SK-N-SH treated with all-trans-retinoic acid at 6 μM for 48 hours (cell line): ENCODE measurements at regions not wholly inside any gene's neighbourhood (a gene's known extent, or its start where the extent isn't known, plus 50 kb on each side); places are given as distances from the start of the nearest gene placed in this dataset.

ENCODE experiments used
- ATAC-seq: fragments of 200-7000 bp; cut with Tn5 transposase; 3 replicates; pipeline ENCODE4 v1.9.1; 2020; ENCODE audit warnings: mild to moderate bottlenecking, moderate library complexity
- ARNTL ChIP-seq: fragments of 450-650 bp; formaldehyde crosslinking; IDR thresholded peaks from 2 replicates; pipeline ENCODE4 v1.5.0; 2020; ENCODE audit warnings: low read depth, mild to moderate bottlenecking, moderate library complexity, borderline replicate concordance
- BACH2 ChIP-seq: fragments of 250-450 bp; sonication (Bioruptor Pico); IDR thresholded peaks from 2 replicates; pipeline ENCODE4 v1.9.0; 2021; ENCODE audit warnings: mild to moderate bottlenecking, borderline replicate concordance
- CREB5 ChIP-seq: fragments of 250-450 bp; sonication (Bioruptor Pico); IDR thresholded peaks from 2 replicates; pipeline ENCODE4 v1.5.1; 2020; ENCODE audit warnings: low read depth, mild to moderate bottlenecking, moderate library complexity
- CSDC2 ChIP-seq: fragments of 250-450 bp; sonication (Bioruptor Pico); IDR thresholded peaks from 2 replicates; pipeline ENCODE4 v1.5.0; 2020; ENCODE audit warnings: mild to moderate bottlenecking, moderate library complexity
- CSRNP3 ChIP-seq: fragments of 250-450 bp; sonication (Bioruptor Pico); IDR thresholded peaks from 2 replicates; pipeline ENCODE4 v1.5.1; 2021; ENCODE audit warnings: mild to moderate bottlenecking, moderate library complexity
- ESRRG ChIP-seq: fragments of 250-450 bp; sonication (Bioruptor Pico); IDR thresholded peaks from 2 replicates; pipeline ENCODE4 v1.6.1; 2021; ENCODE audit warnings: mild to moderate bottlenecking
- ISL1 ChIP-seq: fragments of 250-450 bp; sonication (Bioruptor Pico); IDR thresholded peaks from 2 replicates; pipeline ENCODE4 v2.1.2; 2022; ENCODE audit warnings: mild to moderate bottlenecking, moderate library complexity
- OSR1 ChIP-seq: fragments of 250-450 bp; sonication (Bioruptor Pico); IDR thresholded peaks from 2 replicates; pipeline ENCODE4 v1.8.0; 2022; ENCODE audit warnings: moderate library complexity, mild to moderate bottlenecking, inconsistent platforms
- PATZ1 ChIP-seq: fragments of 250-450 bp; sonication (Bioruptor Pico); IDR thresholded peaks from 2 replicates; pipeline ENCODE4 v1.8.0; 2020; ENCODE audit warnings: mild to moderate bottlenecking, moderate library complexity, borderline replicate concordance
- POU6F1 ChIP-seq: fragments of 250-450 bp; sonication (Bioruptor Pico); IDR thresholded peaks from 2 replicates; pipeline ENCODE4 v1.8.0; 2021; ENCODE audit warnings: low read depth, mild to moderate bottlenecking, moderate library complexity, borderline replicate concordance
- PPARA ChIP-seq: fragments of 250-450 bp; sonication (Bioruptor Pico); IDR thresholded peaks from 2 replicates; pipeline ENCODE4 v1.5.0; 2020; ENCODE audit warnings: mild to moderate bottlenecking, borderline replicate concordance
- RARB ChIP-seq: fragments of 250-450 bp; sonication (Bioruptor Pico); IDR thresholded peaks from 2 replicates; pipeline ENCODE4 v1.8.0; 2021; ENCODE audit warnings: mild to moderate bottlenecking, moderate library complexity
- SNAI2 ChIP-seq: fragments of 250-450 bp; sonication (Bioruptor Pico); IDR thresholded peaks from 2 replicates; pipeline ENCODE4 v1.5.0; 2020; ENCODE audit warnings: mild to moderate bottlenecking, moderate library complexity
- TCF4 ChIP-seq: fragments of 250-450 bp; sonication (Bioruptor Pico); IDR thresholded peaks from 2 replicates; pipeline ENCODE4 v1.8.0; 2021; ENCODE audit warnings: mild to moderate bottlenecking, moderate library complexity, borderline replicate concordance
- TOX ChIP-seq: fragments of 250-450 bp; sonication (Bioruptor Pico); IDR thresholded peaks from 2 replicates; pipeline ENCODE4 v1.8.0; 2021; ENCODE audit warnings: mild to moderate bottlenecking, moderate library complexity, borderline replicate concordance
- TSHZ2 ChIP-seq: fragments of 250-450 bp; sonication (Bioruptor Pico); IDR thresholded peaks from 2 replicates; pipeline ENCODE4 v1.5.0; 2020; ENCODE audit warnings: mild to moderate bottlenecking, moderate library complexity
- ZC3H10 ChIP-seq: fragments of 250-450 bp; sonication (Bioruptor Pico); IDR thresholded peaks from 2 replicates; pipeline ENCODE4 v1.5.1; 2021; ENCODE audit warnings: mild to moderate bottlenecking, moderate library complexity
- ZFP3 ChIP-seq: fragments of 250-450 bp; sonication (Bioruptor Pico); IDR thresholded peaks from 2 replicates; pipeline ENCODE4 v1.5.0; 2020; ENCODE audit warnings: mild to moderate bottlenecking, moderate library complexity
- ZFP30 ChIP-seq: fragments of 450-650 bp; formaldehyde crosslinking; IDR thresholded peaks from 2 replicates; pipeline ENCODE4 v1.5.0; 2022; ENCODE audit warnings: mild to moderate bottlenecking, moderate library complexity
- ZNF565 ChIP-seq: fragments of 450-650 bp; formaldehyde crosslinking; conservative IDR thresholded peaks from 2 replicates; pipeline ENCODE4 v1.5.0; 2020; ENCODE audit warnings: low read depth, mild to moderate bottlenecking, moderate library complexity
- ZNF70 ChIP-seq: fragments of 450-650 bp; formaldehyde crosslinking; IDR thresholded peaks from 2 replicates; pipeline ENCODE4 v1.5.0; 2020; ENCODE audit warnings: mild to moderate bottlenecking, moderate library complexity
- ZNF8 ChIP-seq: fragments of 450-650 bp; formaldehyde crosslinking; IDR thresholded peaks from 2 replicates; pipeline ENCODE4 v1.5.0; 2020; ENCODE audit warnings: mild to moderate bottlenecking, moderate library complexity

- TF ChIP-seq SNAI2 (CRISPR knock-in tag) (no peak), ESRRG (CRISPR knock-in tag) (no peak), ZFP3 (no peak)
These were observed 306.7 kb downstream of the NR2F1-AS1 start for GRCh38 chr5:93274291-93274690.

GRCh38 chr5:93273176-93273575, 307.8 kb downstream of the NR2F1-AS1 start:
- peak; percentile 78 for ATAC-seq
- TF ChIP-seq ZNF8 (CRISPR knock-in tag) (no peak), CSDC2 (CRISPR knock-in tag) (no peak), BACH2 (CRISPR knock-in tag) (no peak)
- TF ChIP-seq, all 23 proteins: peak for 0

More at GRCh38 chr5:93274291-93274690, 306.7 kb downstream of the NR2F1-AS1 start:
- peak; percentile 41; the same call in 1 of the 3 replicates for ATAC-seq

- TF ChIP-seq ISL1 (no peak), ZFP30 (CRISPR knock-in tag) (no peak), ZC3H10 (CRISPR knock-in tag) (no peak), ARNTL (CRISPR knock-in tag) (no peak), ZNF565 (CRISPR knock-in tag) (no peak), OSR1 (CRISPR knock-in tag) (no peak), CREB5 (no peak), POU6F1 (CRISPR knock-in tag) (no peak), TSHZ2 (CRISPR knock-in tag) (no peak), TCF4 (no peak), PATZ1 (CRISPR knock-in tag) (no peak), ZNF70 (CRISPR knock-in tag) (no peak), TOX (no peak), PPARA (no peak), CSDC2 (CRISPR knock-in tag) (no peak), SNAI2 (CRISPR knock-in tag) (no peak), ESRRG (CRISPR knock-in tag) (no peak), CSRNP3 (CRISPR knock-in tag) (no peak), RARB (no peak)
- TF ChIP-seq, all 23 proteins: peak for 0
- no peak for ATAC-seq
These were observed 308.9 kb downstream of the NR2F1-AS1 start for GRCh38 chr5:93272108-93272507.

- no peak for ATAC-seq
- TF ChIP-seq TOX (no peak), ISL1 (no peak), ESRRG (CRISPR knock-in tag) (no peak), CSRNP3 (CRISPR knock-in tag) (no peak), PPARA (no peak), OSR1 (CRISPR knock-in tag) (no peak), ZFP3 (no peak), ZNF565 (CRISPR knock-in tag) (no peak), ZC3H10 (CRISPR knock-in tag) (no peak), RARB (no peak), POU6F1 (CRISPR knock-in tag) (no peak), SNAI2 (CRISPR knock-in tag) (no peak), ZFP30 (CRISPR knock-in tag) (no peak)
These were observed 313.3 kb downstream of the NR2F1-AS1 start for GRCh38 chr5:93267736-93268135.
